ENCODE measurements at regions not wholly inside any gene's neighbourhood (a gene's known extent, or its start where the extent isn't known, plus 50 kb on each side); places are given as distances from the start of the nearest gene placed in this dataset.
"Not testable (repeated sequence)": the region's sequence is repeated elsewhere in the genome, so short reads cannot be mapped to it uniquely, and the experiment has no call there.

DNA sequence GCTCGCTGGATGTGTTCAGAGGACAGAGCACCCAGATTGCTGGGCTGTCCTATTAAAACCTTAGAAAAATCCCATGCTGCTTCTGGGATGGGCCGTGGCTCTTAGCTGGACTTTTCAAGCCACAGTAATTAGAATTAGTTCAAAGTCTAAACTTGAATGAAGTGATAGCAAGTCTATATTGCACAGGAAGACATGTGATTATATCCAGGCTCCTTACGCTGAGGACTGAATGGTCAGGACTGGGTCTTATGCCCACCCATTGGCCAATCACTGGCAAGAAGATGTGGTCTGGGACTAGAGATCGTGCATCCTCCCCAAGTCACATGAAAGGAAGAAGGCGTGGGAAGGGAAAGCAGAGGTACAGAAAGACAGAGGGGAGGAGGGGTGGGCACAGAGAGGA is 227.6 kb downstream of the FAM43A start (continued):
- TF ChIP-seq, protein P1, sequence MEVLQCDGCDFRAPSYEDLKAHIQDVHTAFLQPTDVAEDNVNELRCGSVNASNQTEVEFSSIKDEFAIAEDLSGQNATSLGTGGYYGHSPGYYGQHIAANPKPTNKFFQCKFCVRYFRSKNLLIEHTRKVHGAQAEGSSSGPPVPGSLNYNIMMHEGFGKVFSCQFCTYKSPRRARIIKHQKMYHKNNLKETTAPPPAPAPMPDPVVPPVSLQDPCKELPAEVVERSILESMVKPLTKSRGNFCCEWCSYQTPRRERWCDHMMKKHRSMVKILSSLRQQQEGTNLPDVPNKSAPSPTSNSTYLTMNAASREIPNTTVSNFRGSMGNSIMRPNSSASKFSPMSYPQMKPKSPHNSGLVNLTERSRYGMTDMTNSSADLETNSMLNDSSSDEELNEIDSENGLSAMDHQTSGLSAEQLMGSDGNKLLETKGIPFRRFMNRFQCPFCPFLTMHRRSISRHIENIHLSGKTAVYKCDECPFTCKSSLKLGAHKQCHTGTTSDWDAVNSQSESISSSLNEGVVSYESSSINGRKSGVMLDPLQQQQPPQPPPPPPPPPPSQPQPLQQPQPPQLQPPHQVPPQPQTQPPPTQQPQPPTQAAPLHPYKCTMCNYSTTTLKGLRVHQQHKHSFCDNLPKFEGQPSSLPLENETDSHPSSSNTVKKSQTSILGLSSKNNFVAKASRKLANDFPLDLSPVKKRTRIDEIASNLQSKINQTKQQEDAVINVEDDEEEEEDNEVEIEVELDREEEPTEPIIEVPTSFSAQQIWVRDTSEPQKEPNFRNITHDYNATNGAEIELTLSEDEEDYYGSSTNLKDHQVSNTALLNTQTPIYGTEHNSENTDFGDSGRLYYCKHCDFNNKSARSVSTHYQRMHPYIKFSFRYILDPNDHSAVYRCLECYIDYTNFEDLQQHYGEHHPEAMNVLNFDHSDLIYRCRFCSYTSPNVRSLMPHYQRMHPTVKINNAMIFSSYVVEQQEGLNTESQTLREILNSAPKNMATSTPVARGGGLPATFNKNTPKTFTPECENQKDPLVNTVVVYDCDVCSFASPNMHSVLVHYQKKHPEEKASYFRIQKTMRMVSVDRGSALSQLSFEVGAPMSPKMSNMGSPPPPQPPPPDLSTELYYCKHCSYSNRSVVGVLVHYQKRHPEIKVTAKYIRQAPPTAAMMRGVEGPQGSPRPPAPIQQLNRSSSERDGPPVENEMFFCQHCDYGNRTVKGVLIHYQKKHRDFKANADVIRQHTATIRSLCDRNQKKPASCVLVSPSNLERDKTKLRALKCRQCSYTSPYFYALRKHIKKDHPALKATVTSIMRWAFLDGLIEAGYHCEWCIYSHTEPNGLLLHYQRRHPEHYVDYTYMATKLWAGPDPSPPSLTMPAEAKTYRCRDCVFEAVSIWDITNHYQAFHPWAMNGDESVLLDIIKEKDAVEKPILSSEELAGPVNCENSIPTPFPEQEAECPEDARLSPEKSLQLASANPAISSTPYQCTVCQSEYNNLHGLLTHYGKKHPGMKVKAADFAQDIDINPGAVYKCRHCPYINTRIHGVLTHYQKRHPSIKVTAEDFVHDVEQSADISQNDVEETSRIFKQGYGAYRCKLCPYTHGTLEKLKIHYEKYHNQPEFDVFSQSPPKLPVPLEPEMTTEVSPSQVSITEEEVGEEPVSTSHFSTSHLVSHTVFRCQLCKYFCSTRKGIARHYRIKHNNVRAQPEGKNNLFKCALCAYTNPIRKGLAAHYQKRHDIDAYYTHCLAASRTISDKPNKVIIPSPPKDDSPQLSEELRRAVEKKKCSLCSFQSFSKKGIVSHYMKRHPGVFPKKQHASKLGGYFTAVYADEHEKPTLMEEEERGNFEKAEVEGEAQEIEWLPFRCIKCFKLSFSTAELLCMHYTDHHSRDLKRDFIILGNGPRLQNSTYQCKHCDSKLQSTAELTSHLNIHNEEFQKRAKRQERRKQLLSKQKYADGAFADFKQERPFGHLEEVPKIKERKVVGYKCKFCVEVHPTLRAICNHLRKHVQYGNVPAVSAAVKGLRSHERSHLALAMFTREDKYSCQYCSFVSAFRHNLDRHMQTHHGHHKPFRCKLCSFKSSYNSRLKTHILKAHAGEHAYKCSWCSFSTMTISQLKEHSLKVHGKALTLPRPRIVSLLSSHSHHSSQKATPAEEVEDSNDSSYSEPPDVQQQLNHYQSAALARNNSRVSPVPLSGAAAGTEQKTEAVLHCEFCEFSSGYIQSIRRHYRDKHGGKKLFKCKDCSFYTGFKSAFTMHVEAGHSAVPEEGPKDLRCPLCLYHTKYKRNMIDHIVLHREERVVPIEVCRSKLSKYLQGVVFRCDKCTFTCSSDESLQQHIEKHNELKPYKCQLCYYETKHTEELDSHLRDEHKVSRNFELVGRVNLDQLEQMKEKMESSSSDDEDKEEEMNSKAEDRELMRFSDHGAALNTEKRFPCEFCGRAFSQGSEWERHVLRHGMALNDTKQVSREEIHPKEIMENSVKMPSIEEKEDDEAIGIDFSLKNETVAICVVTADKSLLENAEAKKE (CRISPR knock-in tag; IDR thresholded peaks at IDR 0.05), result no peak
- TF ChIP-seq POLR2AphosphoS5 (IDR thresholded peaks at IDR 0.05; ENCODE audit: low read depth) (no peak), ZNF331 (CRISPR knock-in tag; IDR thresholded peaks at IDR 0.05; ENCODE audit: low read depth) (no peak), STAT1 (IDR thresholded peaks at IDR 0.05; ENCODE audit: unreplicated experiment) (no peak), EZH2phosphoT487 (IDR thresholded peaks at IDR 0.05; ENCODE audit: unreplicated experiment) (no peak), CREB1 (CRISPR knock-in tag; IDR thresholded peaks at IDR 0.05; ENCODE audit: low read depth) (no peak), NANOG (IDR thresholded peaks at IDR 0.05; ENCODE audit: borderline replicate concordance) (no peak), ZNF114 (CRISPR knock-in tag; IDR thresholded peaks at IDR 0.05) (no peak), EZH2 (IDR thresholded peaks at IDR 0.05; ENCODE audit: low read depth, unreplicated experiment) (no peak)
- TF ChIP-seq, protein P2, sequence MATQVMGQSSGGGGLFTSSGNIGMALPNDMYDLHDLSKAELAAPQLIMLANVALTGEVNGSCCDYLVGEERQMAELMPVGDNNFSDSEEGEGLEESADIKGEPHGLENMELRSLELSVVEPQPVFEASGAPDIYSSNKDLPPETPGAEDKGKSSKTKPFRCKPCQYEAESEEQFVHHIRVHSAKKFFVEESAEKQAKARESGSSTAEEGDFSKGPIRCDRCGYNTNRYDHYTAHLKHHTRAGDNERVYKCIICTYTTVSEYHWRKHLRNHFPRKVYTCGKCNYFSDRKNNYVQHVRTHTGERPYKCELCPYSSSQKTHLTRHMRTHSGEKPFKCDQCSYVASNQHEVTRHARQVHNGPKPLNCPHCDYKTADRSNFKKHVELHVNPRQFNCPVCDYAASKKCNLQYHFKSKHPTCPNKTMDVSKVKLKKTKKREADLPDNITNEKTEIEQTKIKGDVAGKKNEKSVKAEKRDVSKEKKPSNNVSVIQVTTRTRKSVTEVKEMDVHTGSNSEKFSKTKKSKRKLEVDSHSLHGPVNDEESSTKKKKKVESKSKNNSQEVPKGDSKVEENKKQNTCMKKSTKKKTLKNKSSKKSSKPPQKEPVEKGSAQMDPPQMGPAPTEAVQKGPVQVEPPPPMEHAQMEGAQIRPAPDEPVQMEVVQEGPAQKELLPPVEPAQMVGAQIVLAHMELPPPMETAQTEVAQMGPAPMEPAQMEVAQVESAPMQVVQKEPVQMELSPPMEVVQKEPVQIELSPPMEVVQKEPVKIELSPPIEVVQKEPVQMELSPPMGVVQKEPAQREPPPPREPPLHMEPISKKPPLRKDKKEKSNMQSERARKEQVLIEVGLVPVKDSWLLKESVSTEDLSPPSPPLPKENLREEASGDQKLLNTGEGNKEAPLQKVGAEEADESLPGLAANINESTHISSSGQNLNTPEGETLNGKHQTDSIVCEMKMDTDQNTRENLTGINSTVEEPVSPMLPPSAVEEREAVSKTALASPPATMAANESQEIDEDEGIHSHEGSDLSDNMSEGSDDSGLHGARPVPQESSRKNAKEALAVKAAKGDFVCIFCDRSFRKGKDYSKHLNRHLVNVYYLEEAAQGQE (IDR thresholded peaks at IDR 0.05; ENCODE audit: unreplicated experiment), result no peak
- TF ChIP-seq, protein P3, sequence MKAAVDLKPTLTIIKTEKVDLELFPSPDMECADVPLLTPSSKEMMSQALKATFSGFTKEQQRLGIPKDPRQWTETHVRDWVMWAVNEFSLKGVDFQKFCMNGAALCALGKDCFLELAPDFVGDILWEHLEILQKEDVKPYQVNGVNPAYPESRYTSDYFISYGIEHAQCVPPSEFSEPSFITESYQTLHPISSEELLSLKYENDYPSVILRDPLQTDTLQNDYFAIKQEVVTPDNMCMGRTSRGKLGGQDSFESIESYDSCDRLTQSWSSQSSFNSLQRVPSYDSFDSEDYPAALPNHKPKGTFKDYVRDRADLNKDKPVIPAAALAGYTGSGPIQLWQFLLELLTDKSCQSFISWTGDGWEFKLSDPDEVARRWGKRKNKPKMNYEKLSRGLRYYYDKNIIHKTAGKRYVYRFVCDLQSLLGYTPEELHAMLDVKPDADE (IDR thresholded peaks at IDR 0.05), result no peak

DNA sequence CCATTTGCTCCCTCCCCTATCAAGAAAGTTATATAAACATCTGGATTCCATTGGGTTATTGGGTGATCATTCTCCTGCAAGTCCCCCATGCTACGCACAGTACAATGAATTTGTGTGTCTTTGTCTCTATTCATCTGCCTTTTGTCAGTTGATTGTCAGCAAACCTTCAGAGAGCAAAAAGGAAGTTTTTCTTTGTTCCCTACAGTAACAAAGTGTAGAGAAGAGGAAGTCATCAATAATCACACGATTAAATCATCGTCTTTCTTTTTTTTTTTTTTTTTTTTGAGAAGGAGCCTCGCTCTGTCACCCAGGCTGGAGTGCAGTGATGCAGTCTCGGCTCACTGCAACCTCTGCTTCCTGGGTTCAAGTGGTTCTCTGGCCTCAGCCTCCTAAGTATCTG is 239.2 kb downstream of the FAM43A start:
- not testable (repeated sequence) for H3K4me1 Mint-ChIP-seq; H3K27ac ChIP-seq (ENCODE audit: low read depth); H3K79me2 ChIP-seq (replicated peaks; ENCODE audit: insufficient read depth); H3K36me3 ChIP-seq (ENCODE audit: insufficient read depth); H3F3A ChIP-seq (replicated peaks; ENCODE audit: low read depth); DNase-seq (ENCODE audit: low spot score); H3K4me3 ChIP-seq; H2AFZ ChIP-seq; ATAC-seq; H3K4me1 ChIP-seq (ENCODE audit: insufficient read depth); H3K27me3 Mint-ChIP-seq (ENCODE audit: insufficient read depth, low read depth, poor library complexity); H3K27ac Mint-ChIP-seq; H3K4me2 ChIP-seq; H3K4me3 Mint-ChIP-seq; H4K20me1 ChIP-seq (replicated peaks; ENCODE audit: insufficient read depth); H3K9me3 Mint-ChIP-seq; H3K36me3 Mint-ChIP-seq (ENCODE audit: low read depth); H3K9me2 ChIP-seq (ENCODE audit: insufficient read depth); H3K27me3 ChIP-seq (ENCODE audit: insufficient read depth)

Measured in GM23338 (cell line).